Stimulated activated naive B cell treated with anti-CD40 and anti-IgM and Interleukin-4, amounts not matched to agents 10 μg/mL and 1 μg/mL and 100 μg/mL, for 72 hours (primary cell): ENCODE measurements at regions not wholly inside any gene's neighbourhood (a gene's known extent, or its start where the extent isn't known, plus 50 kb on each side); places are given as distances from the start of the nearest gene placed in this dataset.
A peak's percentile ranks its signal among the peaks of the same experiment; 100 is the strongest.

Experiments used
- ATAC-seq, 2 donors: fragments of 150-1000 bp; cut with Tn5 transposase; replicated peaks; 2 replicates each; pipeline ENCODE4 v1.10.0; 2021; ENCODE audit warnings: moderate library complexity in 1 of 2
- DNase-seq: peaks from one replicate; pipeline ENCODE4 v3.0.0; 2021
- H3K27ac Mint-ChIP-seq: one replicate; pipeline ENCODE4 v1.8.0; 2022; ENCODE audit warnings: mild to moderate bottlenecking, mixed read lengths
- H3K27me3 Mint-ChIP-seq, 2 donors: one replicate each; pipeline ENCODE4 v1.8.0; 2022; ENCODE audit warnings: mixed read lengths in 2 of 2
- H3K36me3 Mint-ChIP-seq, 2 donors: one replicate each; pipeline ENCODE4 v1.8.0; 2022; ENCODE audit warnings: mixed read lengths in 2 of 2, mild to moderate bottlenecking in 1 of 2
- H3K4me1 Mint-ChIP-seq, 2 donors: one replicate each; pipeline ENCODE4 v1.8.0; 2022; ENCODE audit warnings: mixed read lengths in 2 of 2, mild to moderate bottlenecking in 1 of 2
- H3K4me3 Mint-ChIP-seq, 2 donors: one replicate each; pipeline ENCODE4 v1.8.0; 2022; ENCODE audit warnings: mild to moderate bottlenecking in 2 of 2, mixed read lengths in 2 of 2, moderate library complexity in 1 of 2
- H3K9me3 Mint-ChIP-seq, 2 donors: one replicate each; pipeline ENCODE4 v1.8.0; 2022; ENCODE audit warnings: mixed read lengths in 2 of 2, mild to moderate bottlenecking in 1 of 2

GRCh38 chr3:84439476-84439875, 519.3 kb upstream of the CADM2 start:
- Mint-ChIP-seq H3K4me3 (no peak overlapping the region), H3K36me3 (no peaks in the 10 kb centered on the region), H3K27me3 (no peaks in the 10 kb centered on the region), H3K4me1 (no peaks in the 10 kb centered on the region), H3K27ac (no peak overlapping the region), H3K9me3 (no peaks in the 10 kb centered on the region)
- no peak for DNase-seq
- no peak for ATAC-seq

DNA sequence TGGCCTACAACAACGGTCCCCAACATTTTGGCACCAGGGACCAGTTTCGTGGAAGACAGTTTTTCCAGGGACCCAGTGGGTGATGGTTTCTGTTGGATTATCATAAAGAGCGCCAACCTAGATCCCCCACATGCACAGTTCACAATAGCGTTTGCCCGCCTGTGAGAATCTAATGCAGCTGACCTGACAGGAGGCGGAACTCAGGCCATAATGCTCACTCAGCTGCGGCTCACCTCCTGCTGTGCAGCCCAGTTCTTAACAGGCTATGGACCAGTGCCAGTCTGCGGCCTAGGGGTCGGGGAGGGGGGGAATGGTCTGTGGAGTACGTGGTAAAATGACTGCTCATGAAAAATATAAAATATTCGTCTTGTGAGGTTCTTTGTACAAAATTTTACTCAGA, 518.5 kb upstream of the CADM2 start:
- no peak overlapping the region for H3K27ac Mint-ChIP-seq
- H3K4me3 Mint-ChIP-seq: no peak overlapping the region
- H3K27me3 Mint-ChIP-seq: no peaks in the 10 kb centered on the region
- no peaks in the 10 kb centered on the region for H3K36me3 Mint-ChIP-seq
- DNase-seq (no peak), ATAC-seq (no peak)
- no peaks in the 10 kb centered on the region for H3K4me1 Mint-ChIP-seq
- no peaks in the 10 kb centered on the region for H3K9me3 Mint-ChIP-seq

DNA sequence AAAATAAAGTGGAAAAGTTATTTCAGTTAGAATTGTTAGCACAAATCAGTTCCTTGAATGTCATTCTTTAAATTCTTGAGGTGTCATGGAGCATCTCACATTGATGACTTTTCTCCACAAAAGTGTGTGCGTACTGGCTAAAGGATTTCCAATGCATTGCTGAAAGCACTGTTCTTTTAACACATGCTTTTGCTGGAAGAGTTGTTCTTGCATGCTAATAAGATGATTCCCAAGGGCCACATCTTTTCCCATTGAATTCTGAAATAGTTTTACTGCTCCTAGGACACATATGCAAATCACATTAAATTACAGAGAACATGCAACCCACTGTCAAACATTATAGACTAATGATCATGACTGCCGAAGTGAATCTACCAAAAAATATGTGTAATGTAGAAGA, 516.3 kb upstream of the CADM2 start:
- ATAC-seq (no peak), DNase-seq (no peak)
- H3K9me3 Mint-ChIP-seq: no peaks in the 10 kb centered on the region
- no peak overlapping the region for H3K4me3 Mint-ChIP-seq
- H3K36me3 Mint-ChIP-seq: no peaks in the 10 kb centered on the region
- H3K27me3 Mint-ChIP-seq: no peaks in the 10 kb centered on the region
- no peaks in the 10 kb centered on the region for H3K4me1 Mint-ChIP-seq
- H3K27ac Mint-ChIP-seq: no peak overlapping the region

DNA sequence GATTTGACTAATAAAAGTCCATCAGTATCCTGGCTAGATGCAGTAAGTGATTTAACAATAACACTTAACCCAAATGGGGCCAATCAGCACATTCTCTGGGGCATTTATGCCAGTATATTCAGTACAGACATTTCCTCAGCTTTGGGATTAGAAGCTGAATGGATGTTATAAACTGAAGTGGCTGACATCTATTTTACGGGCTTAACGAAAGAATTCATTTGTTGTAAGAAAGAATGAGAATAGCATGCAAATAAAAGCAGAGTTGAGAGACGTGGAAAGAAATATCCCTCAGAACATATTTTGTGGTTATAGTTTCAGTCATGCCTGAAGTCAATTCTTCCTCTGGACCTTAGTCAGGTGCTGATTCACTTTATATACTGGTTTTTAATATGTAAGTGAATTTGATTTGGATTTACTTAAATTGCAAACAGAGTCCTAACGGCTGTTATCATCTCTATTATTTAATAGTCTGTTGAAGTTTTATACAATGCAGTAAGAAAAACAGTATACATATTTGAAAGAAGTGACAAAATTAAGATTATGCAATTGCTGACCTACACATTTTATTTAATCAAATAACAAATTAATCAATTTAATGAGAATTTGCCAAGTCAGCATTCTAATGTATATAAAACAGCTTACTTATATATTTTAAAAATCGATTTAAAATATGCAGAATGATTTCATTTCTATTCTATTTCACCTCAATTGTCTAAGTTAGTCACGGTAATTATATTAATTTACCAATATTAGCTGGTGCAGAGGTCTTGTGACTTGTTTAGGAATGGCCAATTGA, 513.9 kb upstream of the CADM2 start:
- Mint-ChIP-seq H3K36me3 (no peaks in the 10 kb centered on the region), H3K9me3 (peaks cover 0 to 2% of the 10 kb centered on the region in 2 donors), H3K4me1 (no peaks in the 10 kb centered on the region), H3K4me3 (no peak overlapping the region), H3K27me3 (no peaks in the 10 kb centered on the region), H3K27ac (no peak overlapping the region)
- DNase-seq (no peak), ATAC-seq (no peak)

GRCh38 chr3:84487296-84487695, 471.5 kb upstream of the CADM2 start:
- no peaks in the 10 kb centered on the region for H3K36me3 Mint-ChIP-seq
- no peak overlapping the region for H3K4me3 Mint-ChIP-seq
- peaks cover 3 to 14% of the 10 kb centered on the region in 2 donors for H3K9me3 Mint-ChIP-seq
- no peak for ATAC-seq
- H3K4me1 Mint-ChIP-seq: no peaks in the 10 kb centered on the region
- H3K27me3 Mint-ChIP-seq: no peaks in the 10 kb centered on the region
- no peak overlapping the region for H3K27ac Mint-ChIP-seq
- no peak for DNase-seq

DNA sequence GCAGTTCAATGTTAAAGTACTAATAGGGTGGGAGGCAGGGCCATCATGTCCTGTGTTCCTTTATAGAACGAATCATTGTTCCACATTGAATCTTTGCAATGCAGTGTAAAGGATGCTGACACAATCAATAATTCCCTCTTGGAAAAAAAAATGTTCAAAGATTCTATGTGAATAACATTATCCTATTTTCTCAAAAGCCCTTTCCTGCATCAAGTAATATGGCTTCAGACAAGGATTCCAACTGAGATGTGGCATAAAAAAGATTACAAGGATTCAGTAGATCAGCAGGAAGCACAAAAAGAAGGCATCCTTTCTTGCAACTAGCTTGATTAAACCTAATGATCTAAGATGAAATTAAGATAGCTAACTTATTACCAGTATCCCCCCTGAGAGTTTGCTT, 454.0 kb upstream of the CADM2 start:
- peaks cover 1 to 6% of the 10 kb centered on the region in 2 donors for H3K9me3 Mint-ChIP-seq
- no peaks in the 10 kb centered on the region for H3K4me1 Mint-ChIP-seq
- ATAC-seq (no peak), DNase-seq (no peak)
- no peak overlapping the region for H3K27ac Mint-ChIP-seq
- no peaks in the 10 kb centered on the region for H3K36me3 Mint-ChIP-seq
- H3K4me3 Mint-ChIP-seq: no peak overlapping the region
- no peaks in the 10 kb centered on the region for H3K27me3 Mint-ChIP-seq

- Mint-ChIP-seq H3K36me3 (no peaks in the 10 kb centered on the region), H3K27ac (no peak overlapping the region), H3K4me1 (no peaks in the 10 kb centered on the region), H3K27me3 (no peaks in the 10 kb centered on the region), H3K4me3 (no peak overlapping the region), H3K9me3 (peaks cover 1 to 6% of the 10 kb centered on the region in 2 donors)
- ATAC-seq: no peak
- DNase-seq: no peak
Measured at GRCh38 chr3:84510007-84510406, 448.8 kb upstream of the CADM2 start.

- Mint-ChIP-seq H3K9me3 (peaks cover 0 to 2% of the 10 kb centered on the region in 2 donors), H3K36me3 (no peaks in the 10 kb centered on the region), H3K27ac (no peak overlapping the region), H3K27me3 (no peaks in the 10 kb centered on the region), H3K4me1 (no peaks in the 10 kb centered on the region), H3K4me3 (no peak overlapping the region)
- DNase-seq (no peak), ATAC-seq (no peak)
Measured at GRCh38 chr3:84522893-84523292, 435.9 kb upstream of the CADM2 start.

GRCh38 chr3:84536916-84537315, 421.9 kb upstream of the CADM2 start:
- no peaks in the 10 kb centered on the region for H3K27me3 Mint-ChIP-seq
- ATAC-seq (no peak), DNase-seq (no peak)
- H3K4me1 Mint-ChIP-seq: no peaks in the 10 kb centered on the region
- peaks cover 13 to 21% of the 10 kb centered on the region in 2 donors for H3K9me3 Mint-ChIP-seq
- no peak overlapping the region for H3K4me3 Mint-ChIP-seq
- no peak overlapping the region for H3K27ac Mint-ChIP-seq
- H3K36me3 Mint-ChIP-seq: no peaks in the 10 kb centered on the region

DNA sequence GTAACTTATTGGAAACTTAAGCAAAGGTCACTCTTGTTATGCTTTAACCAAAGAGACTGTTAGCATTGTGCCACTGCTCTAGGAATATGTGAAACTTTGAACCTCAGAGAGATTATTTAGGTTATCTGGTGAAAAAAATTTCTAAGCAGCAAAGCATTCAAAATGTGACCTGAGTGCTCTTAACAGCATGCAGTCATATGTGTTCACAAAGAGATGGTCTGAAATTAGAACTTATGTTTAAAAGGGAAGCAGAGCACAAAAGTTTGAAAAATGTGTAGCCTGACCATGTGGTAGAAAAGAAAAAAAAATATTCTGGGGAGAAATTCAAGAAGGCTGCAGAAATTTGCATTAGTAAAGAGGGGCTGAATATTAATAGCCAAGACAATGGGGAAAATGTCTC, 420.2 kb upstream of the CADM2 start:
- Mint-ChIP-seq H3K4me1 (no peaks in the 10 kb centered on the region), H3K9me3 (peaks cover 10 to 15% of the 10 kb centered on the region in 2 donors), H3K4me3 (no peak overlapping the region), H3K27ac (no peak overlapping the region), H3K27me3 (no peaks in the 10 kb centered on the region), H3K36me3 (no peaks in the 10 kb centered on the region)
- ATAC-seq (no peak), DNase-seq (no peak)

GRCh38 chr3:84547207-84547606, 411.6 kb upstream of the CADM2 start:
- no peak overlapping the region for H3K4me3 Mint-ChIP-seq
- no peaks in the 10 kb centered on the region for H3K4me1 Mint-ChIP-seq
- H3K27ac Mint-ChIP-seq: no peak overlapping the region
- H3K36me3 Mint-ChIP-seq: no peaks in the 10 kb centered on the region
- peaks cover 0 to 2% of the 10 kb centered on the region in 2 donors for H3K9me3 Mint-ChIP-seq
- DNase-seq (no peak), ATAC-seq (no peak)
- H3K27me3 Mint-ChIP-seq: no peaks in the 10 kb centered on the region

GRCh38 chr3:84547971-84548970, 410.5 kb upstream of the CADM2 start:
- Mint-ChIP-seq H3K4me3 (no peak overlapping the region), H3K36me3 (no peaks in the 10 kb centered on the region), H3K4me1 (no peaks in the 10 kb centered on the region), H3K27me3 (no peaks in the 10 kb centered on the region), H3K27ac (no peak overlapping the region), H3K9me3 (peaks cover 0 to 2% of the 10 kb centered on the region in 2 donors)
- ATAC-seq (peak; percentile 79 to 87), DNase-seq (no peak)

GRCh38 chr3:84555629-84556028, 403.2 kb upstream of the CADM2 start:
- DNase-seq (no peak), ATAC-seq (no peak)
- no peaks in the 10 kb centered on the region for H3K9me3 Mint-ChIP-seq
- H3K27ac Mint-ChIP-seq: no peak overlapping the region
- no peaks in the 10 kb centered on the region for H3K4me1 Mint-ChIP-seq
- no peaks in the 10 kb centered on the region for H3K27me3 Mint-ChIP-seq
- no peaks in the 10 kb centered on the region for H3K36me3 Mint-ChIP-seq
- H3K4me3 Mint-ChIP-seq: no peak overlapping the region

- H3K9me3 Mint-ChIP-seq: no peaks in the 10 kb centered on the region
- no peak overlapping the region for H3K27ac Mint-ChIP-seq
- no peak for DNase-seq
- H3K36me3 Mint-ChIP-seq: no peaks in the 10 kb centered on the region
- H3K27me3 Mint-ChIP-seq: no peaks in the 10 kb centered on the region
- no peak for ATAC-seq
- H3K4me1 Mint-ChIP-seq: no peaks in the 10 kb centered on the region
- no peak overlapping the region for H3K4me3 Mint-ChIP-seq
Measured at GRCh38 chr3:84566256-84566655, 392.5 kb upstream of the CADM2 start.

GRCh38 chr3:84567796-84568195, 391.0 kb upstream of the CADM2 start:
- ATAC-seq: no peak
- Mint-ChIP-seq H3K4me1 (no peaks in the 10 kb centered on the region), H3K4me3 (no peak overlapping the region), H3K27me3 (no peaks in the 10 kb centered on the region), H3K9me3 (no peaks in the 10 kb centered on the region), H3K36me3 (no peaks in the 10 kb centered on the region), H3K27ac (no peak overlapping the region)
- no peak for DNase-seq
